Tongue (tissue), 1 donor: ENCODE measurements at regions not wholly inside any gene's neighbourhood (a gene's known extent, or its start where the extent isn't known, plus 50 kb on each side); places are given as distances from the start of the nearest gene placed in this dataset.

Source experiments
- DNase-seq: peaks from one replicate; pipeline ENCODE4 v3.0.0-alpha.2; 2015

DNA sequence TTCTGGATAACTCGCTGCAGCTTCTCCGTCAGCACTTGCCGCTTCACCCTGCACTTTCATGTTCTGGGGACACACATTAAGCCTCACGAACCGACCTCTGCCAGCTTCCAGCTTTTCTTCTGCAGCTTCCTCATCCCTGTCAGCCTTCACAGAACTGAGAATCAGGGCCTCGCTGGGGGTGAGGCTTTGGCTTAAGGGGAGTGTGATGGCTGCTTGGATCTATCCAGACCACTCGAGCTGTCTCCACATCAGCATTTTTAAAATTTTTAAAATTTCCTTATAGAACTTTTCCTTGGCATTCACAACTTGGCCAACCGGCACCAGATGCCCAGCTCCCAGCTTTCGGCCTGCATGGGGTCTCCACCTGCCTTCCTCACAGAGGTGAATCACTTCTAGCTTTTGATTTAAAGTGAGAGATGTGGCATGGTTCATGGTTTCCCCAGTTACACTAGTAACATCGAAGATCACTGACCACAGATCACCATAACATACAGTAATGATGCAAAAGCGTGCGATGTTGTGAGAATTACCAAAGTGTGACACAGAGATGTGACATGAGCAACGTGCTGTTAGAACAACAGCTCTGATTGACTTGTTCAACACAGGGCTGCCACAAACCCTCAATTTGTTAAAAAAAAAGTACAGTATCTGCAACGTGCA lies 139.1 kb upstream of the C14orf180 start:
- no peak for DNase-seq

- DNase-seq = no peak
Measured at GRCh38 chr14:104441275-104442106, 138.1 kb upstream of the C14orf180 start.

DNA sequence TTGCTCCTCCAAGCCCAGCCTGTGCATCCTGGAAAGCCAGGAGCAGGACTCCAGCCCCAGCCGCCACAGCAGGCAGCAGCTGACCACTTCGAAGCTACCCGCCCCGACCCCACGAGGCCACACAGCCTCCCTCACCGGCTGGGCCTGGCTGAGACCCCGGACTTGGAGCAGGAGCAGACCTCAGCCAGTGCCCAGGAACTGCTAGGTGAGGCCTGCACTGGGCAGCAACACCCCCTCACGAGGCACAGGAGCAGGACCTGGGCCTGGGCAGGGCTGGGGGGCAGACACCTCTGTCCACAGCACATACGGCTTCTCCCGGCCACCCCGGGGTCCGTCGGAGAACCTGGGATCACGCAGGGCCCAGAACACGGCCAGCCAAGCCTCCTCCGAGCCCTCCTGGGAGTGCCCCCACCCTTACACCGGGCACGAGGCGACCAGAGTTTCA lies 137.4 kb upstream of the C14orf180 start:
- DNase-seq = no peak

- DNase-seq = no peak
Measured at GRCh38 chr14:104442631-104443390, 136.8 kb upstream of the C14orf180 start.

- DNase-seq = no peak
Measured at GRCh38 chr14:104443391-104444158, 136.0 kb upstream of the C14orf180 start.

DNA sequence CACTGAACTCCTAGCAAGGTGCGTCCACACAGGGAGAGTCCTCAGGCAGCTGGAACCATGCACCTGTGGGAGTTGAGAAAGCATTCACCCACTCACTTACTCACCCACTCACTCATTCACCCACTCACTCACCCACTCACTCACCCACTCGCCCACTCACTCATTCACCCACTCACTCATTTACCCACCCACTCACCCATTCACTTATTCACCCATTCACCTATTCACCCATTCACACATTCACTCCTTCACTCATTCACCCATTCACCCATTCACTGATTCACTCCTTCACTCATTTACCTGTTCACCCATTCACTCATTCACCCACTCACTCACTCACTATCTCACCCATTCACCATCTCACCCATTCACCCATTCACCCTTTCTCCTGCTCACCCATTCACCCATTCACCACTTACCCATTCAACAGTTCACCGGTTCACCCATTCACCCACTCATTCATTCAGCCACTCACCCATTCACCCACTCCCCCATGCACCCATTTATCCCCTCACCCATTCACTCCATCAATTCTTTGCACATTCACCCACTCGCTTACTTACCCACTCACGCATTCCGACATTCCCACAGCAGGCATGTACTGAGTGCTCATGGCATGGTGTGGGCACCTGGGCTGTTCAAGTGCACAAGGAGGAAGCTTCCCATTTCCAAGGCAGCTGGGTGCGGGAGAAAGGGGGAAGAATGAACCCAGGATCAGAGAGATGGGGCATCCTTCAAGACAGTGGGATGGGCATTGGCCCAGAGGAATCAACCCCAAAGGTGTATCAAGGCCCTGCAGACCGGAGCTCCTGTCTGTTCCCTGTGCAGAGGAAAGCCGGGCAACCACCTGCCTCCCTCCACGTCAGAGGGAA lies 135.2 kb upstream of the C14orf180 start:
- DNase-seq = no peak

- DNase-seq = no peak
Measured at GRCh38 chr14:104445086-104445485, 134.5 kb upstream of the C14orf180 start.

- DNase-seq = no peak
Measured at GRCh38 chr14:104445832-104446381, 133.7 kb upstream of the C14orf180 start.

DNA sequence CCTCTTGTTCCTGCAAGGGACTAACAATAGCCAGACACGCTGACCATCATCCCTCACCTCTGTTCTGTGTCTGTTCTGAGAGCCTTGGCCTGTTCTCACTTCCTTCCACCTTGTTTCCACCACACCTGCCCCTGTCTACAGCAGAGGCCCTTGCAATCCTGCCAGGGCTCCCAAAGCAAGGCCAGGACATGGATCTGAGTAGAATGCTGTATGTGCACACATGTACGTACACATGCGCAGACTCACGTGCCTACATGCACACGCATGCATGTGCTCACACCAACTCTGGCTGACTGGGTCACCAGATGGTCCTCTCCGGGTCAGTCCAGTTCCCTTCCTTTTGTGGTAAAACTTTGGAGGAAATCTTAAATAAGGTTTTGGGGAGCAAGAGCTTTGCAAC lies 133.0 kb upstream of the C14orf180 start:
- DNase-seq = no peak

DNA sequence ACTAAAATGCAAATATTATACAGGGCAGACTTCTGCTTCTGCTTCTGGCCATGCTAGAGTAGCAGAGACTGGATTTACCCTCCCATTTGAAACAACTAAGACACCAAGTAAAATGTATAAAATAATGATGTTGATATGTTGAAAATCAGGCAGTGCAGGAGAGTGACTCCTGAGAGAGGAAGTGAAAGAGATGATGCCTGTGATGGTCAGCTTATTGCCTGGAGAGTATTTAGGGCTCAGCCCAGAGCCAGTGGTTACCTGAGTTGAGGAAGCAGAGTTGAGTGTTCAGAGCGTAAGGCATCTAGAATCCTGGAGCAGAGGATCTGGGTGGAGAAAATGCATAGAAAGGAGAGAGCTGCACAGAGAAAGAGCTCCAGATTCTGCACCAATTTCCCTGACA lies 131.8 kb upstream of the C14orf180 start:
- no peak for DNase-seq

DNA sequence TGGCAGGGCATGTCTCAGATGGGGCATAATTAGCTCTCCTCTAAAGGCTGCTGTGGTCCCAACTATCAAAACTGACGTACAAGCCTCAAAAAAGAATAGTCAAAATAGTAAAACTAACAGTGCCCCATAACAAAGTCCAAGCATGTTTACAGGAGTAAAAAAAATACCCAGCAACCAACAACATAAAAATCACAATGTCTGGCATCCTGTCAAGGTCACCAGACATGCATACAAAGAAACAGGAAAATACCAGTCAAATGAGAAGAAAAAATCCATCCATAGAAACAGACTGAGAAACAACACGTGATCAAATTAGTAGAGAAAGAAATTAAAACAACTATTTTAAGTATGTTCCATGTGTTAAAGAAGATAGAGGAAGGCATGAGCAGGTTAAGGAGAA lies 131.2 kb upstream of the C14orf180 start:
- no peak for DNase-seq

GRCh38 chr14:104448721-104449120 lies 130.8 kb upstream of the C14orf180 start:
- DNase-seq = no peak

DNA sequence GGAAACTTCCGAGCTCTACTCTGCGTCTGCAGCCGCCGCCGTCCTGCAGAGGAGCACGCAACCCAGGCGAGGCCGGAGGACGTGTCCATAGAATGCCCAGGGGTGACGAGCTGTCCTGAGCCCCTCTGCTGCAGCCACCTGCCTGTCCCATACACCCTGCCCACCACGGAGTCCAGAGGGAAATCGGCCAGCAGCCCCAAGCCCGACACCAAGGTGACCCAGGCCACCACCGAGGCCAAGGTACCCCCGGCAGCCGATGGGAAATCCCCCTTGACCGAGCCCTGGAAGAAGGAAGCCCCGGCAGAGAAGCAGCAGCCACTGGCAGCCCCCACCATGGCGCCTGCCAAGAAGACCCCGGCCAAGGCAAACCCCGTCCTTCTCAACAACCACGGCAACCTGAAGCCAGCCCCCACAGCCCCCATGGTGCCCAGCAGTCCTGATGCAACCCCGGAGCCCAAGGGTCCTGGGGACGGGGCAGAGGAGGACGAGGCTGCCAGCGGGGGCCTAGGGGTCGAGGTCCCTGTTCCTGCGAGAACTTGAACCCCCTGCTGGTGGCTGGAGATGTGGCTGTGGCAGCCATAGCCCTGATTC lies 128.7 kb upstream of the C14orf180 start:
- DNase-seq = no peak

DNA sequence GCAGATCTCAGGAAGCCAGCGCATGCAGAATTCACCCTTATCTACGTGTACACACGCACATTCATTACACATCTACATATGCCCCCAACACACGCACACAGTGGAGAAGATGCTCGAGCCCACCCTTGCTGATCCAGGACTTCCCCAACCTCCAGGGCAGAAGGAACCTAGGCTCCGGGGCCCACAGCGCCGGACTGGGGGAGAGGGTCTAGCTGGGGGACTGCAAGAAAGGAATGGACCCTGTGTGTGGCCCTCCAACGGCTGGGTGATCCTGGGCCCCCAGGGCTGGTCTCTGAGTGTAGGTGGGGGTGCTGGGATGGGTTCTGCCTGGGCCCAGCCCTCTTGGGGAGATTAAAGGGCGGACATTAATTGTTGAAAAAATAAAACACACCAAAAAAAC lies 128.1 kb upstream of the C14orf180 start:
- DNase-seq = no peak

- DNase-seq = no peak
Measured at GRCh38 chr14:104458845-104459244, 120.7 kb upstream of the C14orf180 start.

DNA sequence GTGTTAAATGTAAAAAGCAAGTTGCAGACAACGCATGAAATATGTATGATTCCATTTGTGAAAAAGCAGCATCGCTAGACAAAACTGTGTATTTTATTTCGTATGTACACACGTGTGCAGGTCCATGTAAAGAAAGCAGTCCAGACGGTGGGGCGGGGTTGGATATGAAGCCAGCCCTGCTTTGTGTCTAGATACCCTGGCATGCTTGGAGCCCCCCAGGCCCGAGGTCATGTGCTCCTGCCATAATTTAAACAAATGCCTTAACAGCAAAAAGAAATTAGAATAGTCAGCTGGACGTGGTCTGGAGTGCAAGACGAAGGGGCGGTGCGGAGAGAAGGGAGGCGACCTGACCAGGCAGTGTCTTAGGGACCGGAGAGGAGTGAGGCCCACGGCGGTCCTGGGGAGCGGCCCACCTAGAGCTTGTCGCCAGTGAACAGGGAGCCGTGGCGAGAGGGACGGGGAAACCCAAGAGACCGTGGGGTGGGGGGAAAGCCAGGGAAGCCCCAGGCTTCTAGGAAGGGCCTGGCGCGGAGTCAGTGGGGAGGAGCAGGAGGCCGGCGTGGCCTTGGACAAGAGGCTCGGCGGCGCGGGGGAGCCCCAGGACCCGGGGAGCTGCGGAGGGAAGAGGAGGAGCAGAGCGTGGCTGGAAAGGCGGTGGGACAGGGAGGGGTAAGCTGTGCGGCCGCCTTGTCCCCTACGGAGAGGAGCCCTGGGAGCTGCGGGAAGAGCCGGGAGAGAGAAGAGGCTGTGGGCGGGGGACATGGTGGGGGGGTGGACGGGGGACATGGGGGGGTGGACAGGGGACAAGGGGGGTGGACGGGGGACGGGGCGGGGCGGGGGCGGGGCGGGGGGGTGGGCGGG lies 118.5 kb upstream of the C14orf180 start:
- DNase-seq = peak; percentile 48

GRCh38 chr14:104461676-104462449 lies 117.7 kb upstream of the C14orf180 start:
- DNase-seq = peak; percentile 7
